HG03135 (cell line): ENCODE measurements at regions not wholly inside any gene's neighbourhood (a gene's known extent, or its start where the extent isn't known, plus 50 kb on each side); places are given as distances from the start of the nearest gene placed in this dataset.
A peak's percentile ranks its signal among the peaks of the same experiment; 100 is the strongest.
"Not testable (repeated sequence)": the region's sequence is repeated elsewhere in the genome, so short reads cannot be mapped to it uniquely, and the experiment has no call there.

Experiments used
- ATAC-seq: cut with Tn5 transposase; IDR thresholded peaks from one replicate; pipeline ENCODE4 v1.9.1; 2021; ENCODE audit warnings: mild to moderate bottlenecking, moderate library complexity; ENCODE audit not compliant: unreplicated experiment

- ATAC-seq: no peak
Observed at GRCh38 chr3:181917027-181917426, 205.3 kb downstream of the SOX2 start.

- no peak for ATAC-seq
Observed at GRCh38 chr3:181919375-181919774, 207.7 kb downstream of the SOX2 start.

- no peak for ATAC-seq
Observed at GRCh38 chr3:181920409-181920808, 208.7 kb downstream of the SOX2 start.

DNA sequence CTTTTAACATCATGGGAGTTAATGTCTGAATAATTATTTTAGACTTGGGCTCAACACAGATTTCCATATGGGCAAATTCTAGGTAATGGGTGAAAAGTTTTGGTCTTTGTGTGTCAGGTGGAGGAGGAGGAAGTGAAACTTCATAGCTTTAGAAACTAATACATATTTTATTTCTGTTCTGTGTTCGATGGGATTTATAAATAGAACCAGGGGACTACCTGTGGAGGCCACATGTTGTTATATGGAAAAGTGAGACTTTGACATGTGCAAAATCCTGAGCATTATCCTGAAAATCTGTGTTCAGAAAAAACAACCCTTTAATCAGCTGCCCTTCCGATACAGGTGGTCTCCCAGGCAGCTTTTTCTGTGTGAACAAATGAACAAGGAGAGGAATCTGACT lies 209.5 kb downstream of the SOX2 start:
- peak; percentile 95 for ATAC-seq

DNA sequence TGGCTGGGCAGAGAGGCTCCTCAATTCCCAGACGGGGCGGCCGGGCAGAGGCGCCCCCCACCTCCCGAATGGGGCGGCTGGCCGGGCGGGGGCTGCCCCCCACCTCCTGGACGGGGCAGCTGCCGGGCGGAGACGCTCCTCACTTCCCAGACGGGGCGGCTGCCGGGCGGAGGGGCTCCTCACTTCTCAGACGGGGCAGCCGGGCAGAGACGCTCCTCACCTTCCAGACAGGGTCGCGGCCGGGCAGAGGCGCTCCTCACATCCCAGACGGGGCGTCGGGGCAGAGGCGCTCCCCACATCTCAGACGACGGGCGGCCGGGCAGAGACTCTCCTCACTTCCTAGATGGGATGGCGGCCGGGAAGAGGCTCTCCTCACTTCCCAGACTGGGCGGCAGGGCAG lies 214.1 kb downstream of the SOX2 start:
- not testable (repeated sequence) for ATAC-seq

DNA sequence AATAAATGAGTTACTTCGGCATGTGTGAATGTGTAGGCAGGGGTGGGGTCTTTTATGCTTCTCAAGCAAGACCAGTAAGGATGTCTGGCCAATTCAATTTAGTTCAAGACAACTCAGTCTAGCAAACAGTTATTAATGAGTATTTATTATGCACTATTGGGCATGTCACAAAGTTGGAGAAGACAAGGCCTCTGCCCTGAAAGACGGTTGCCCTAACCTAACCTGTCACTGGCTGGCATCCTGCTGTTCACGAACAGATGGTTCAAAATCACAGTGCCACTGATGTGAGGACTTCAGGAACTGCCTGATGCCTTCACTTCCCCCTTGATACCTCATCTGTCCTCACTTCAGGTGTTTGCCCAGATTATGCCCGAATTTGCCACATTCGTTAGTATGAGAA lies 217.8 kb downstream of the SOX2 start:
- no peak for ATAC-seq

- no peak for ATAC-seq
Observed at GRCh38 chr3:181930105-181930504, 218.4 kb downstream of the SOX2 start.

DNA sequence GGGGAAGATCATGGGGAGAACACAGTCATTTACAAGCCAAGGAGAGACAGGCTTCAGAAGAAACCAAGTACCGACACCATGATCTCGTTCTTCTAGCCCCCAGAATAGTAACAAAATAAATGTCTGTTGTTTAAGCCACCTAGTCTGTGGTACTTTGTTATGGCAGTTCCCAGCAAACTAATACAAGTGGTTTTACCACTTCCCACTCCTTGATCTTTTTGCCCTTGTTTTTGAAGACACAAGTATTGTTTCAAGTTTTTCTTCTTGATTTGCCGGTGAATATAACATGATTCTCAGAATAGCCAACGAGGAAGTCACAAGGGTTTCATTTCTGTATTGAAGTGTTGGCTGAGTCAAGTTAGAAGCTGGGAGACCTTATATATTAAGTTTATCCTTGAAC lies 220.3 kb downstream of the SOX2 start:
- peak; percentile 54 for ATAC-seq

DNA sequence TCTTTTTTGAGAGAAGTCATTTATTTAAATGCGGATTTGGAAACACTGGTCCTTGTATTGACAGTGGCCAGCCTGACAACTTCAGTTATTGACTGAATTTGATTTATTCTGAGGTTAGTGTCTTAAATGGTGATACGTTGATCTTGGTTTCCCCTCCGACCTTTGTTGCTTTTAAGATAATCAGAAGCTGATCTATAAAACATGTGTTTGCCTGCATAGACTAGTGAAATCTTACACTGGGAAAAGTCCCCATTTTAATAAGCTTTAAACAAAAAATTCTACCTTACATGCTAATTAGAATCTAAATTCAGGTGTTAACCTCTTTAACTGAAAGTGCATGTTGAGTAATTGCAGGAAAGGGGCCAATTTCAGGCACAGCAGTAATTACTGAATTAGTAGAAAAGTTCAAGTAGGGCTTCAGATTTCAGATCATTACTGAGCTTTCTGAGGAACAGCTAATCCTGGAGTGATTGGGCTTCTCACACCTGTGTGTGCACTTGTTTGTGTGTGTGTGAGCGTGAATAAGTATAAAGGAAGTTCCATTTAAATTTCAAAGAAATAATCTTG lies 221.4 kb downstream of the SOX2 start:
- no peak for ATAC-seq

DNA sequence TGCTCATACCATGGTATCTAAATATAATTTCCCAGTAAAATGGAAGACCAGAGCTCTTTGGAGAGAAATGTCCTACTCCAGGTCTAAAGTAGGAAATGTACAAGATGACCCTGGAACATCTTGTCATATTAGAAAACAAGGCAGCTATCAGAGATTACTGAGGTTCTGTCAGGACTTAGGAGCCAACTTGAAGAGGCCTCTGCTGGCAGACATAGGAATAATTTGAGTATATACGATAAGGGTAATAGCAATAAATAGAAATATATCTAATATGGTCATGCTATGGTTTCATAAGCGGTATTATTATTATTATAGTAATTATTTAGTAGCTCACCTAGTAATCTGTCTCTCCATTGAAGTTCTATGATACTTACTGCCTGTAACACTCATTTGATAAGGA lies 224.2 kb downstream of the SOX2 start:
- no peak for ATAC-seq

DNA sequence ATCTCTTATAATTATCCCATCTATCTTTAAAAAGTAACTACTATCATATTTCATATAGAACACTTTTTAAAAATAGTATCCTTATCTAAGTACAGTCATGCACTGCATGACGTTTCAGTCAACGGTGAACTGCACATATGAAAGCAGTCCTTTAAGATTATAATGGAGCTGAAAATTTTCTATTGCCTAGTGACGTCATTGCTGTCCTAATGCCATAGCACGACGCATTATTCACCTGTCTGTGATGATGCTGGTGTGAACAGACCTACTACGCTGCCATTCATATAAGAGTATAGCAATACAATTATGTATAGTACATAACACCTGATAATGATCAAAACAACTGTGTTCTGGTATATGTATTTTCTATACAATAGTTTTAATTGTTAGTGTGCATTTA lies 225.0 kb downstream of the SOX2 start:
- ATAC-seq: no peak

GRCh38 chr3:181938580-181938979 lies 226.9 kb downstream of the SOX2 start:
- ATAC-seq: not testable (repeated sequence)

GRCh38 chr3:181940703-181941102 lies 229.0 kb downstream of the SOX2 start:
- ATAC-seq: no peak

GRCh38 chr3:181941250-181941649 lies 229.5 kb downstream of the SOX2 start:
- ATAC-seq: no peak

- ATAC-seq: no peak
Observed at GRCh38 chr3:181943285-181943684, 231.6 kb downstream of the SOX2 start.

DNA sequence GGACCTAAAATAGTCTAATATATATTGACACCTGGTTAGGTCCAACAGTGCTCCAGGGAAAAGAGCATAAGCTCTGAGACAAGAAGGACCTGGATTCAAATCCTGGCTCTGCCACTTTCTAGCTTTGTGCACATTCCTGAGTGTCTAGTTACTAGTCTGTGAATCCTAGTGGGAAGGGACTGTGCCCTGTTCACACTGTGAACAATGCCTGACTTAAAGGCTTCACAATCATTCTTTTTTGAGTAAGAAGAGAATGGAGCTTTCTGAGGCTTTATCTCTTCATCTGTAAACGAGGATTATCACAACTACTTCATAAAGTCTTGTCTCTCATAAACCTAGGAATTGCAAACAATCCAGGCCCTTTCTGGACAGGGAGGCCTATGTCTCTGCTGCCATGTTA lies 235.9 kb downstream of the SOX2 start:
- ATAC-seq: no peak

- no peak for ATAC-seq
Observed at GRCh38 chr3:181948286-181948685, 236.6 kb downstream of the SOX2 start.

DNA sequence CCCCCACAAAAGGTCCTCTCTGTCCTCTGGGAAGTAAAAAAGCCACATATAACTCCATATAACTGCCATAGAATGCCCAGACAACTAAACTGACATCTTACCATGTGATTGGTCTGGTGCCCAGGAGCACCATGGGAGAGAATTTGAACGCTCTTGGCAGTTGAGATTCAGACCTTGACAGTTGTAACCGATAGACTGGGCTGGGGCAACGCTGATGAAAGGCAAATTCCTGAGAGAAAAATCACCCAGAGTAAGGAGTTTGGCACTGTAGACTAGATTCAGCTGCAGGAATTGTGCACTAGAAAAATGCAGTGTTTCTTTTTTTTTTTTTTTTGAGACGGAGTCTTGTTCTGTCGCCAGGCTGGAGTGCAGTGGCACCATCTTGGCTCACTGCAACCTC lies 240.5 kb downstream of the SOX2 start:
- ATAC-seq: no peak

DNA sequence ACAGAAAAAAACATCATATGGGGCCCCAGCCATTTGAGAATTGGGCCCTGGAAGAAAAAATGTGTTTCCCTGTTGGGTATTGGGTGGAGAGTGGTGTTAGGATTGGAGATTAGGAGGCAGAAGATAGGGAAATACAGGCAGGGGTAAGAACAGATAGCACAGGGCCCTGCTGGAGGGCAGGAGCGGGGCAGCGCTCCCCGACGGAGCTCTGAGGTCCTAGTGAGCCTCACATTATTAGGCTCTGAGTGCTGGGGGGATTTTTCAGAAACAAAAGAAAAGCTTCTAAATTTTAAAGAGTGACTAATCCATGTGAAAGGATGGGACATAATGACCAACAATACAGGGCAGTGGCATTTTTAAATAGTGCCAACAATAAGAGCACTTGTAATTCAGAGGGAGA lies 241.2 kb downstream of the SOX2 start:
- ATAC-seq: no peak

- no peak for ATAC-seq
Observed at GRCh38 chr3:181955566-181955965, 243.8 kb downstream of the SOX2 start.

DNA sequence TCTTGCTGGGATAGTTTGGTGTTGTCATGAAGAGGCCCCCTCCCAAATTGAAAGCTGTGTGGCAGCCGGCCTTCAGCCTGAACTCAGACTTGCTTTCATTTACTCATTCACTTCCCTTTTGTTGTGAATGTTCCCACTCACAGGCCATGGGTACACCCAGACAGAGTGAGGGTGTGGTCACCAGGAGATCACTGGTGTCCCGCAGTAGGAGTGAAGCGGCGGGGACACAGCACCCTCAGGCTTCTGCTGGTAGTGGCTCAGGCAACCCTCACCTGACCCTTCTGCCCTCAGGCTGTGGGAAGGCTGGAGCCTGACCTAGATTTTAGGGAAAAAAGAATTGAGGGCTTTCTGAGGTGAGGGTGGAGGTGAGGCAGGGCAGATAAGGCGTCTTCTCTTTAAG lies 244.4 kb downstream of the SOX2 start:
- no peak for ATAC-seq

DNA sequence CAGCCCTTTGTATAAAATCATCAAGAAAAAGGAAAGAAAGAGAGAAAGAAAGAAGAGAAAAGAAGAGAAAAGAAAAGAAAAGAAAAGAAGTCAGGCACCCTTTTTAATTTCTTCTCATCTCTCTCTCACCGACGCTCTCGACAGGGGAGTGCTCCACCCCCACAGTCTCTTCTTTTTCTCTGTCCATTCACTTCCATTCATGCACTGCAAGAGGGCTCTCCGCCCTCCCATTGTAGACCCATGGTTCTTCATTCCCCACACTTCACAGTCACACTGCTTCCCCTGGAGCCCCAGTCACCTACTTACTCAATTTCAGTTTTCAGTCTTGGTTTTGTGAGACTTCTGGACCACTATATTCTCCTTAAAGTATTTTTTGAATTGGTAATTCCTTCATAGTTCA lies 254.7 kb downstream of the SOX2 start:
- no peak for ATAC-seq

DNA sequence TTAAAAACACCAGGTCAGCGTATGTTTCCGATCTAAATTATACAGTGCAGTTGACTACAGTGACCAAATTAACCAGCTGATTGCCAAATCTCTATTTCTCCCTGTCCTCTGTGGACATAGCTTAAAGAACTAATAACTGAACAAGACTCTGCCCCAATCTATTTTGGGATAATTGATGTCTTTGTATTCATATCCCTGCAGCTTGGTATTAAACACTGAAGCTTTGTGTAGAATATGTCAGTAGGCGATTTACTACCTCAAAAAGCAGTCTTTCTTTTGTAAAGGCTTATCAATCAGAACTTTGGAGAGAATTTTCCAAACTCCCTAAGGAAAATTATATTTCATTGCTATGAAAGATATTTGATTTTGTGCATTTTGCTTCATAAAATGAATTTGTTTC lies 258.2 kb downstream of the SOX2 start:
- no peak for ATAC-seq

DNA sequence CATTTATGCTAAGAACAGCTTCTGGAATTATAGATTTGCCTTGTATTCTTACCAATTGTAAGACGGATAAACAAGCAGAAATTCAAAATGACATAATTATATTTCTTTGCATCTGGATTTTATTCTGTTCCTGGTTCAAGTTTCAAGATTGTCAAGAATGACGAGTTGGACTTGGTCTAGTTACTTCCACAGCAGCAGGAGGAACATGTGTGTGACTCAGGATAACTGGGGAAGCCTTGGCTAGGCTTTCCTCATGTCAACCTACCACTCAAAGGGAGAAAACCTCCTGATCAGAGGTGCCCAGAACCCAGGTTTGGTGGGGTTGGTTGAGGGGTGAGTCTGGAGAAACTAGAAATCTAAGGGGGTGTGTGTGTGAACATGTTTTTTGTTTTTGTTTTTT lies 259.7 kb downstream of the SOX2 start:
- ATAC-seq: no peak
